Type B pancreatic cell (in vitro differentiated cells): ENCODE measurements at regions not wholly inside any gene's neighbourhood (a gene's known extent, or its start where the extent isn't known, plus 50 kb on each side); places are given as distances from the start of the nearest gene placed in this dataset.

Source experiments
- DNase-seq: peaks from one replicate; pipeline ENCODE4 v3.0.0; 2021; ENCODE audit warnings: mixed read lengths; ENCODE audit not compliant: unreplicated experiment; ENCODE audit errors: extremely low spot score
- H3K27ac Mint-ChIP-seq: 2 replicates; pipeline ENCODE4 v1.8.0; 2021; ENCODE audit warnings: mild to moderate bottlenecking, mixed read lengths
- H3K27me3 Mint-ChIP-seq: 2 replicates; pipeline ENCODE4 v1.8.0; 2021; ENCODE audit warnings: mixed read lengths
- H3K36me3 Mint-ChIP-seq: 2 replicates; pipeline ENCODE4 v1.8.0; 2021; ENCODE audit warnings: mixed read lengths
- H3K4me1 Mint-ChIP-seq: one replicate; pipeline ENCODE4 v1.8.0; 2021; ENCODE audit warnings: mixed read lengths; ENCODE audit not compliant: unreplicated experiment
- H3K4me3 Mint-ChIP-seq: 2 replicates; pipeline ENCODE4 v1.8.0; 2021; ENCODE audit warnings: mild to moderate bottlenecking, mixed read lengths
- H3K9me3 Mint-ChIP-seq: 2 replicates; pipeline ENCODE4 v1.8.0; 2021; ENCODE audit warnings: mixed read lengths
- TF ChIP-seq, protein P1 (sequence below): fragments of 200-600 bp; sonication (generic); conservative IDR thresholded peaks from 2 replicates; pipeline ENCODE4 v1.5.0; 2021; ENCODE audit warnings: antibody characterized with exemption, mild to moderate bottlenecking

DNA sequence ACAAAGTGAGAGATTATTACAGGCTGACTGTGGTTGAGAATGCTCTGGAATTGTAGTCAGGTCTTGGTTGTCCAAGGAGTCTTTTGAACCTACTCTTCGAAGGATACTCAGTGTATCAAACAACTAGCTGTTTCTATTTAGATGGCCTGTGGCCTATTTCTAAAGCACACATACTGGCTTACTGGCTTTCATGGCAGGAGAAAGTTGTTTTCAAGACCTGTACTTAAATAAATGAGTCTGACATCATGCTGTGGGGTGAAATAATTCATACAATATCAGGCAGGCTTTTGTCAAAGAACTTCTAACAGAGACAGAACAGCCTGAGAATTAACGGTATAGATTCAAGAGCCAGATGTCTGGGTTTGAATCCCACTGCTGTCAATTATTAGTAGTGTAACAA, 316.7 kb upstream of the SEMA6D start:
- Mint-ChIP-seq H3K4me1 (peaks cover 13% of the 10 kb centered on the region), H3K4me3 (no peak overlapping the region), H3K36me3 (no peaks in the 10 kb centered on the region), H3K9me3 (peaks cover 4% of the 10 kb centered on the region), H3K27ac (no peak overlapping the region), H3K27me3 (peaks cover 10% of the 10 kb centered on the region)
- no peak for DNase-seq
- TF ChIP-seq, protein P1, sequence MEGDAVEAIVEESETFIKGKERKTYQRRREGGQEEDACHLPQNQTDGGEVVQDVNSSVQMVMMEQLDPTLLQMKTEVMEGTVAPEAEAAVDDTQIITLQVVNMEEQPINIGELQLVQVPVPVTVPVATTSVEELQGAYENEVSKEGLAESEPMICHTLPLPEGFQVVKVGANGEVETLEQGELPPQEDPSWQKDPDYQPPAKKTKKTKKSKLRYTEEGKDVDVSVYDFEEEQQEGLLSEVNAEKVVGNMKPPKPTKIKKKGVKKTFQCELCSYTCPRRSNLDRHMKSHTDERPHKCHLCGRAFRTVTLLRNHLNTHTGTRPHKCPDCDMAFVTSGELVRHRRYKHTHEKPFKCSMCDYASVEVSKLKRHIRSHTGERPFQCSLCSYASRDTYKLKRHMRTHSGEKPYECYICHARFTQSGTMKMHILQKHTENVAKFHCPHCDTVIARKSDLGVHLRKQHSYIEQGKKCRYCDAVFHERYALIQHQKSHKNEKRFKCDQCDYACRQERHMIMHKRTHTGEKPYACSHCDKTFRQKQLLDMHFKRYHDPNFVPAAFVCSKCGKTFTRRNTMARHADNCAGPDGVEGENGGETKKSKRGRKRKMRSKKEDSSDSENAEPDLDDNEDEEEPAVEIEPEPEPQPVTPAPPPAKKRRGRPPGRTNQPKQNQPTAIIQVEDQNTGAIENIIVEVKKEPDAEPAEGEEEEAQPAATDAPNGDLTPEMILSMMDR: no peak

DNA sequence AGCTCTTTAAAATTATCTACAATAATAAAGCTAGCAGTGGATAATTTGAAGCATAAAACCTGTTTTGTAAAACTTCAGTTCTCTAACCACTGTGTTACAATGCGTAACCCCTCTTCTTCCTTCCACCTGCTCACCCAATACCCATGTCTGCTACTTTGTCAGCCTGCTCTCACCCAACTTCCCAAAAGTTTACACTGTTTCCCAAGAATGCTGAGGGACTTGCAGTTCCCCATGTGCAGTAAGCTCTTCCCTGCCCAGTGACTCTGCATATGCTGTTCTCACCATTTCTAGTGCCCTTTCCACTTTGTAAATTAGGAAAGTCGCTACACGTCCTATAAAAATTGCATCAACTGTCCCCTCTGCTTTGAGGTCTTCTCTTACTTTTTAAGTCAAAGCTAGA, 315.9 kb upstream of the SEMA6D start:
- TF ChIP-seq, protein P1: no peak
- Mint-ChIP-seq H3K9me3 (peaks cover 4% of the 10 kb centered on the region), H3K27me3 (peaks cover 10% of the 10 kb centered on the region), H3K4me3 (no peak overlapping the region), H3K27ac (no peak overlapping the region), H3K4me1 (peaks cover 11% of the 10 kb centered on the region), H3K36me3 (no peaks in the 10 kb centered on the region)
- no peak for DNase-seq

DNA sequence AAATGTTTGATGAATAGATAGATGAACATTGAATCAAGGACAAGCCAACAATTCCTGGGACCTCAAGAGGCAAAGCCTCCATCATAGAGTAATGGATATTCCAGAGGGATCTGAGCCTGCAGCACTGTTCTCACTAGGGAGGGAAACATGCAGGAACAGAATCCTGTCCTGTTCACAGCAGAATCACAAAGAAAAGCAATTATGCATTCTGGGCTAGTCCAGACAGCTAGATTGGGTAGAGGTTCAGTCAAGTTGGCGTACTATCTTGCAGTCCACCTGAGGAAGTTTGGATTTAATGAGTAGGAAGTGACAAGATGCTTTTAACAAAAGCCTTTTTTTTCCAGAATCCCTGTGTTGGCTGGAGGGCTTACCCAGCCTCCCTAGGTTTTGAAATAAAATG, 314.5 kb upstream of the SEMA6D start:
- Mint-ChIP-seq H3K4me1 (peaks cover 11% of the 10 kb centered on the region), H3K36me3 (no peaks in the 10 kb centered on the region), H3K27me3 (peaks cover 10% of the 10 kb centered on the region), H3K9me3 (peaks cover 4% of the 10 kb centered on the region), H3K4me3 (no peak overlapping the region), H3K27ac (no peak overlapping the region)
- TF ChIP-seq, protein P1: no peak
- DNase-seq: no peak

DNA sequence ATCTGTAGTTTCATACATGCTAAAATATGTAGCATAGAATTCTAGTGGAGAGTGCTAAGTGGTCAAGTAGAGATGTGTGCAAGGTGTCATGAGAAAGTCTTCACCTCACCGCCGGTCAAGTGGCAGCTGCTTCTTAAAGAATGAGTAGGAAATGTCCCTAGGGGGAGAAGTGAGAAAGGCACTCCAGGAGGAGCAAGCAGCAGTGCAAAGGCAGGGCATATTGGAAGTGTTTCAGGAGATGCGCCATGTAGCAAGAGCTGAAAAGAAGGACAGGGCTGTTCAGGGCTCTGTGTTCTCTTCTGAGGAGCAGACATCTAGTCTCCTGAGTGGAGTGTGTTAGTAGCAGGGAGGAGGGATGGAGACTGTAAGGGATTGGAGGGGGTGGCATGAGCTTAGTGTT, 312.4 kb upstream of the SEMA6D start:
- H3K9me3 Mint-ChIP-seq: no peaks in the 10 kb centered on the region
- no peak overlapping the region for H3K4me3 Mint-ChIP-seq
- H3K4me1 Mint-ChIP-seq: peaks cover 5% of the 10 kb centered on the region
- H3K36me3 Mint-ChIP-seq: no peaks in the 10 kb centered on the region
- no peak for DNase-seq
- TF ChIP-seq, protein P1: no peak
- no peak overlapping the region for H3K27ac Mint-ChIP-seq
- peaks cover 10% of the 10 kb centered on the region for H3K27me3 Mint-ChIP-seq

DNA sequence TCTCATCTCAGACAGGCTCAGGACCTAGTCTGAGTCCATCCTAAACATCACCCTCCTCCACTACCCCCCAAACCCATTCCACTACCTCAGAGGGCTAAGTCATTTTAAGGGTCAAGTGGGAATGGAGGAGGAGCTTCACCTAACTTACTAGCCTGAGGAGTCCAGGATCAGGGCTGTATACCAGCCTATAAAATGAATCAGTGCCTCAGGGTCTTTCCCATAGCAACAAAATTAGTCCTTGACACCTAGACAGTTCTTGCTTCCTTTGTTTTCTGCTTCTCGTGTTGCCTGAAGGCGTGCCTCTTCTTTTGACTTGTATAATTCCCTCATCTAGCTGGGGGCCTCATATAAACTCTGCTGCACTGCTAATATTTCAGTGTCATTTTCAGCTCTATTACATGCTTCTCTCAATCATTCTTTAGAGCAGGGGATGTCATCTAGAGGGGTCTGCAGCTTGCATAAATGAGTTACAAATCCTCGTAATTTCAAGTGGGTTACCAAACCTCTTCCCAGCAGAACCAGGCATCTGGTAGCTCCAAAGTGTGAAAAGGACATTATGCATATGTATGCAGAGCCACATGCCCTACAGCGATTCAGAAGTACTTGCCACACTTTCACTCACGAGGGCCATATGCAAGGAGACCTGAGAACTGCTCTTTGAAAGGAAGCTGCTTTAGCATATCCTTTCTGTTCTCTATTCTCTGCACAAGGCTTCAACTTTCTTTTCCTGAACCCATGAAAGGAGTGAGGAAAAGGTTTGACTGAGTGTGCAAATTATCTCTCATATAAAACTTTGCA, 311.7 kb upstream of the SEMA6D start:
- peaks cover 10% of the 10 kb centered on the region for H3K27me3 Mint-ChIP-seq

More for the DNA sequence above, 311.7 kb upstream of the SEMA6D start:
- DNase-seq: no peak
- peaks cover 5% of the 10 kb centered on the region for H3K4me1 Mint-ChIP-seq
- H3K4me3 Mint-ChIP-seq: no peak overlapping the region
- H3K9me3 Mint-ChIP-seq: no peaks in the 10 kb centered on the region
- H3K27ac Mint-ChIP-seq: no peak overlapping the region
- no peaks in the 10 kb centered on the region for H3K36me3 Mint-ChIP-seq
- TF ChIP-seq, protein P1: no peak
